ENCODE measurements at regions not wholly inside any gene's neighbourhood (a gene's known extent, or its start where the extent isn't known, plus 50 kb on each side); places are given as distances from the start of the nearest gene placed in this dataset.

GRCh38 chr14:89085737-89086382 is 261.4 kb downstream of the TTC8 start:
- DNase-seq (ENCODE audit: insufficient read length, low spot score, missing footprints) = no peak
- H2AFZ ChIP-seq (ENCODE audit: low read length) = peak overlapping the region; percentile 62

GRCh38 chr14:89088530-89088929 is 264.1 kb downstream of the TTC8 start:
- H3K36me3 ChIP-seq (ENCODE audit: insufficient read depth, low read length) = no peaks in the 10 kb centered on the region
- no peak overlapping the region for H2AFZ ChIP-seq (ENCODE audit: low read length)
- H3K4me2 ChIP-seq (ENCODE audit: insufficient read depth, low read length) = no peak overlapping the region
- H4K20me1 ChIP-seq (ENCODE audit: insufficient read depth, low read length) = no peaks in the 10 kb centered on the region
- no peaks in the 10 kb centered on the region for H3K9me3 ChIP-seq (ENCODE audit: low read depth, low read length)
- H3K27me3 ChIP-seq (ENCODE audit: insufficient read depth, low read length) = no peaks in the 10 kb centered on the region
- H3K4me3 ChIP-seq (ENCODE audit: insufficient read depth, low read length) = no peak overlapping the region
- no peak for TF ChIP-seq CTCF (IDR thresholded peaks at IDR 0.05; ENCODE audit: extremely low read depth, low read depth, low read length)
- no peak overlapping the region for H3K27ac ChIP-seq (ENCODE audit: low read depth, low read length)
- no peaks in the 10 kb centered on the region for H3K79me2 ChIP-seq (ENCODE audit: insufficient read depth, low read length)
- no peak for DNase-seq (ENCODE audit: insufficient read length, low spot score, missing footprints)
- H3K4me1 ChIP-seq (ENCODE audit: insufficient read depth, low read length) = peaks cover 11% of the 10 kb centered on the region

More at GRCh38 chr14:89085737-89086382, 261.4 kb downstream of the TTC8 start:
- Histone ChIP-seq H3K36me3 (ENCODE audit: insufficient read depth, low read length) (no peaks in the 10 kb centered on the region), H3K4me1 (ENCODE audit: insufficient read depth, low read length) (peaks cover 11% of the 10 kb centered on the region), H3K9me3 (ENCODE audit: low read depth, low read length) (no peaks in the 10 kb centered on the region), H3K4me3 (ENCODE audit: insufficient read depth, low read length) (no peak overlapping the region), H3K79me2 (ENCODE audit: insufficient read depth, low read length) (no peaks in the 10 kb centered on the region), H3K27ac (ENCODE audit: low read depth, low read length) (no peak overlapping the region), H3K4me2 (ENCODE audit: insufficient read depth, low read length) (peak overlapping the region; percentile 57), H3K27me3 (ENCODE audit: insufficient read depth, low read length) (no peaks in the 10 kb centered on the region), H4K20me1 (ENCODE audit: insufficient read depth, low read length) (no peaks in the 10 kb centered on the region)
- no peak for TF ChIP-seq CTCF (IDR thresholded peaks at IDR 0.05; ENCODE audit: extremely low read depth, low read depth, low read length)

GRCh38 chr14:89089330-89089729 is 264.9 kb downstream of the TTC8 start:
- Histone ChIP-seq H3K9me3 (ENCODE audit: low read depth, low read length) (no peaks in the 10 kb centered on the region), H3K4me3 (ENCODE audit: insufficient read depth, low read length) (no peak overlapping the region), H3K4me1 (ENCODE audit: insufficient read depth, low read length) (peaks cover 11% of the 10 kb centered on the region), H3K36me3 (ENCODE audit: insufficient read depth, low read length) (no peaks in the 10 kb centered on the region), H3K4me2 (ENCODE audit: insufficient read depth, low read length) (no peak overlapping the region), H2AFZ (ENCODE audit: low read length) (no peak overlapping the region), H4K20me1 (ENCODE audit: insufficient read depth, low read length) (no peaks in the 10 kb centered on the region), H3K27me3 (ENCODE audit: insufficient read depth, low read length) (no peaks in the 10 kb centered on the region), H3K27ac (ENCODE audit: low read depth, low read length) (no peak overlapping the region), H3K79me2 (ENCODE audit: insufficient read depth, low read length) (no peaks in the 10 kb centered on the region)
- TF ChIP-seq CTCF (IDR thresholded peaks at IDR 0.05; ENCODE audit: extremely low read depth, low read depth, low read length) = no peak
- no peak for DNase-seq (ENCODE audit: insufficient read length, low spot score, missing footprints)

GRCh38 chr14:89091781-89092180 is 267.3 kb downstream of the TTC8 start:
- no peak for TF ChIP-seq CTCF (IDR thresholded peaks at IDR 0.05; ENCODE audit: extremely low read depth, low read depth, low read length)
- no peak for DNase-seq (ENCODE audit: insufficient read length, low spot score, missing footprints)
- Histone ChIP-seq H3K36me3 (ENCODE audit: insufficient read depth, low read length) (no peaks in the 10 kb centered on the region), H3K9me3 (ENCODE audit: low read depth, low read length) (no peaks in the 10 kb centered on the region), H3K4me3 (ENCODE audit: insufficient read depth, low read length) (no peak overlapping the region), H3K4me1 (ENCODE audit: insufficient read depth, low read length) (no peaks in the 10 kb centered on the region), H3K27me3 (ENCODE audit: insufficient read depth, low read length) (no peaks in the 10 kb centered on the region), H4K20me1 (ENCODE audit: insufficient read depth, low read length) (no peaks in the 10 kb centered on the region), H3K79me2 (ENCODE audit: insufficient read depth, low read length) (no peaks in the 10 kb centered on the region), H2AFZ (ENCODE audit: low read length) (no peak overlapping the region), H3K4me2 (ENCODE audit: insufficient read depth, low read length) (no peak overlapping the region), H3K27ac (ENCODE audit: low read depth, low read length) (no peak overlapping the region)
